Endothelial cell of umbilical vein (primary cell): ENCODE measurements at regions not wholly inside any gene's neighbourhood (a gene's known extent, or its start where the extent isn't known, plus 50 kb on each side); places are given as distances from the start of the nearest gene placed in this dataset.

Experiments
- CTCF ChIP-seq, 2 donors: IDR thresholded peaks; 1 replicate in 1 of 2; 2 replicates in 1 of 2; pipeline ENCODE4 v1.5.1; 2011; ENCODE audit warnings: low read length in 2 of 2, mild to moderate bottlenecking in 2 of 2, moderate library complexity in 2 of 2, control low read depth in 1 of 2, inconsistent platforms in 1 of 2, low read depth in 1 of 2; ENCODE audit not compliant: insufficient read depth in 1 of 2; ENCODE audit errors: extremely low read depth in 1 of 2
- POLR2A ChIP-seq: IDR thresholded peaks from 2 replicates; pipeline ENCODE4 v1.6.1; 2012; ENCODE audit warnings: low read depth, mild to moderate bottlenecking, control low read depth, low read length

GRCh38 chr3:181497358-181497757, 214.4 kb upstream of the SOX2 start:
- TF ChIP-seq POLR2A (no peak), CTCF (IDR thresholded peaks at IDR 0.05; ENCODE audit: extremely low read depth in 1 of 2, insufficient read depth in 1 of 2, low read depth in 1 of 2, low read length in 2 of 2) (no peak)
